ENCODE measurements at regions not wholly inside any gene's neighbourhood (a gene's known extent, or its start where the extent isn't known, plus 50 kb on each side); places are given as distances from the start of the nearest gene placed in this dataset.

DNA sequence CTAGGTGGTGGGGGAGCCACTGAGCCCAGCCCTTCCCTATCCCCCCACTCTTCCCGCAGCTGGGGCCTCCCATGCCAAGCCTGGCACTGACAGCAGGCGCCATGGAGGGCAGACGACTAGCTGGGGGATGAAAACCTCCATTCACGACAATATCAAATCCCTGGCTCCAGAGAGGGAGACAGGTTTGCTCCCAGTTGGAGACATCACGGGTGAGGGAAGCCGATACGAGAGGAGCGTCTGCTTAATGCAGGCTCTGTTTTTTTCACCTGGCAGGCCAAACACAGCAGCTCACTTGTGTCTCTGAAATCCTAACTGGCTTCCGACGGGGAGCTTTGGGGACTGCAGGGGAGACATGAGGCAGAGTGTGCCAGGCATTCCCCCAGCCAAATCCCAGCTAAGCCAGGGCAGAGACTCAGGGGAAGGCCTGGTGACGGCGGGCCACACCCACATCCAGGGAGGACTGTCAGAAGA, 307.4 kb upstream of the ZMIZ1 start:
- Histone ChIP-seq H3F3A (ENCODE audit: low read length, unreplicated experiment) (peaks cover 6% of the 10 kb centered on the region), H2AFZ (ENCODE audit: low read length) (no peak overlapping the region), H3K9me2 (replicated peaks; ENCODE audit: low read length) (no peaks in the 10 kb centered on the region), H3K4me1 (ENCODE audit: insufficient read depth, low read length) (peaks cover 20% of the 10 kb centered on the region), H3K36me3 (ENCODE audit: low read depth, low read length) (no peaks in the 10 kb centered on the region), H3K27me3 (ENCODE audit: low read length) (no peaks in the 10 kb centered on the region), H3K4me2 (ENCODE audit: low read length) (no peak overlapping the region), H4K20me1 (ENCODE audit: low read length) (no peaks in the 10 kb centered on the region), H3K27ac (ENCODE audit: low read length) (no peak overlapping the region), H3K4me3 (ENCODE audit: low read length) (no peak overlapping the region), H3K79me2 (ENCODE audit: low read length) (no peaks in the 10 kb centered on the region), H3K9me3 (ENCODE audit: low read length) (no peaks in the 10 kb centered on the region), H3K9ac (ENCODE audit: low read length) (no peak overlapping the region)
- POLR2A ChIA-PET (ENCODE audit: unreplicated experiment): no interaction called here
- TF ChIP-seq EZH2phosphoT487 (IDR thresholded peaks at IDR 0.05; ENCODE audit: borderline replicate concordance, low read length) (no peak), EZH2 (IDR thresholded peaks at IDR 0.05; ENCODE audit: low read length, unreplicated experiment) (no peak)
- TF ChIP-seq, protein P1, sequence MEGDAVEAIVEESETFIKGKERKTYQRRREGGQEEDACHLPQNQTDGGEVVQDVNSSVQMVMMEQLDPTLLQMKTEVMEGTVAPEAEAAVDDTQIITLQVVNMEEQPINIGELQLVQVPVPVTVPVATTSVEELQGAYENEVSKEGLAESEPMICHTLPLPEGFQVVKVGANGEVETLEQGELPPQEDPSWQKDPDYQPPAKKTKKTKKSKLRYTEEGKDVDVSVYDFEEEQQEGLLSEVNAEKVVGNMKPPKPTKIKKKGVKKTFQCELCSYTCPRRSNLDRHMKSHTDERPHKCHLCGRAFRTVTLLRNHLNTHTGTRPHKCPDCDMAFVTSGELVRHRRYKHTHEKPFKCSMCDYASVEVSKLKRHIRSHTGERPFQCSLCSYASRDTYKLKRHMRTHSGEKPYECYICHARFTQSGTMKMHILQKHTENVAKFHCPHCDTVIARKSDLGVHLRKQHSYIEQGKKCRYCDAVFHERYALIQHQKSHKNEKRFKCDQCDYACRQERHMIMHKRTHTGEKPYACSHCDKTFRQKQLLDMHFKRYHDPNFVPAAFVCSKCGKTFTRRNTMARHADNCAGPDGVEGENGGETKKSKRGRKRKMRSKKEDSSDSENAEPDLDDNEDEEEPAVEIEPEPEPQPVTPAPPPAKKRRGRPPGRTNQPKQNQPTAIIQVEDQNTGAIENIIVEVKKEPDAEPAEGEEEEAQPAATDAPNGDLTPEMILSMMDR (conservative IDR thresholded peaks at IDR 0.05; ENCODE audit: low read depth, low read length): no peak
- DNase-seq: no peak
- CTCF ChIA-PET: no interaction called here
- no TSS peak for BruUV-seq (replicated peaks)
- intact Hi-C loops (cut with micrococcal nuclease): no loop called here
- no peak for ATAC-seq

GRCh38 chr10:78762086-78762630, 306.6 kb upstream of the ZMIZ1 start:
- ChIA-PET POLR2A (ENCODE audit: unreplicated experiment) (interaction anchor here (0.7 kb wide), 2 partner anchors 15 to 1451 kb away, joined by 3 to 4 read pairs; no protein-coding TSS in a partner anchor), CTCF (interaction anchor here (0.5 kb wide), 1 partner anchor 96 kb away, joined by 3 read pairs; no protein-coding TSS in a partner anchor)
- TF ChIP-seq EZH2phosphoT487 (IDR thresholded peaks at IDR 0.05; ENCODE audit: borderline replicate concordance, low read length): no peak
- TF ChIP-seq EZH2 (IDR thresholded peaks at IDR 0.05; ENCODE audit: low read length, unreplicated experiment): no peak
- TF ChIP-seq, protein P1 (conservative IDR thresholded peaks at IDR 0.05; ENCODE audit: low read depth, low read length): no peak
- H3K27me3 ChIP-seq (ENCODE audit: low read length): no peaks in the 10 kb centered on the region
- H3F3A ChIP-seq (ENCODE audit: low read length, unreplicated experiment): peaks cover 3% of the 10 kb centered on the region
- no peaks in the 10 kb centered on the region for H3K36me3 ChIP-seq (ENCODE audit: low read depth, low read length)
- H3K79me2 ChIP-seq (ENCODE audit: low read length): no peaks in the 10 kb centered on the region
- no peaks in the 10 kb centered on the region for H3K9me3 ChIP-seq (ENCODE audit: low read length)
- DNase-seq (no peak), ATAC-seq (no peak)
- no peaks in the 10 kb centered on the region for H3K9me2 ChIP-seq (replicated peaks; ENCODE audit: low read length)
- no peak overlapping the region for H2AFZ ChIP-seq (ENCODE audit: low read length)
- H4K20me1 ChIP-seq (ENCODE audit: low read length): no peaks in the 10 kb centered on the region
- BruUV-seq (replicated peaks): no TSS peak
- H3K9ac ChIP-seq (ENCODE audit: low read length): no peak overlapping the region
- no peak overlapping the region for H3K4me2 ChIP-seq (ENCODE audit: low read length)
- H3K27ac ChIP-seq (ENCODE audit: low read length): no peak overlapping the region
- intact Hi-C loops (cut with micrococcal nuclease): no loop called here
- peaks cover 13% of the 10 kb centered on the region for H3K4me1 ChIP-seq (ENCODE audit: insufficient read depth, low read length)
- H3K4me3 ChIP-seq (ENCODE audit: low read length): no peak overlapping the region

DNA sequence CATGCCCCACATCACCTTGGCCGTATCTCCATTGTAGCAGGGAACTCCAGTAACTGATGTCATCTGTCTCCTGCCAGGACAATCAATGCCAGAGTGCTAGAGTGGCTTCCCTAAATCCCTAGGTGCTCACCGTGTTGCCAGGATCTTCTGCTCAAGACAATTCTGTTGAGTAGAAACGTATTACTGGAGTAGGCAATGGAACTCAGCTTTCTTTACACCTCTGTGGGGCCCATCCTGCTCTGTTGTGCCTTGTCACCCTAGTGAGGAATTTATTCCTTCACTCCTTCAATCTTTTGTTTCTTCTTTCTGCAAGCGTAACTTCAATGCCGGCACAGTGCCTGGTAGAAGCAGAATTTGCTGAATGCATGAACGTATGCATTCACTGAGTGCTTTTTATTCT, 305.5 kb upstream of the ZMIZ1 start:
- intact Hi-C loops (cut with micrococcal nuclease): no loop called here
- POLR2A ChIA-PET (ENCODE audit: unreplicated experiment): no interaction called here
- no peaks in the 10 kb centered on the region for H3K36me3 ChIP-seq (ENCODE audit: low read depth, low read length)
- H3K4me2 ChIP-seq (ENCODE audit: low read length): no peak overlapping the region
- ATAC-seq (no peak), DNase-seq (no peak)
- peaks cover 2% of the 10 kb centered on the region for H3K4me1 ChIP-seq (ENCODE audit: insufficient read depth, low read length)
- no peak overlapping the region for H3K9ac ChIP-seq (ENCODE audit: low read length)
- H3K4me3 ChIP-seq (ENCODE audit: low read length): no peak overlapping the region
- H3K9me2 ChIP-seq (replicated peaks; ENCODE audit: low read length): no peaks in the 10 kb centered on the region
- no peaks in the 10 kb centered on the region for H3K27me3 ChIP-seq (ENCODE audit: low read length)
- H2AFZ ChIP-seq (ENCODE audit: low read length): no peak overlapping the region
- no peaks in the 10 kb centered on the region for H4K20me1 ChIP-seq (ENCODE audit: low read length)
- H3K9me3 ChIP-seq (ENCODE audit: low read length): no peaks in the 10 kb centered on the region
- CTCF ChIA-PET: no interaction called here
- BruUV-seq (replicated peaks): no TSS peak
- no peaks in the 10 kb centered on the region for H3F3A ChIP-seq (ENCODE audit: low read length, unreplicated experiment)
- no peaks in the 10 kb centered on the region for H3K79me2 ChIP-seq (ENCODE audit: low read length)
- H3K27ac ChIP-seq (ENCODE audit: low read length): no peak overlapping the region
- TF ChIP-seq EZH2phosphoT487 (IDR thresholded peaks at IDR 0.05; ENCODE audit: borderline replicate concordance, low read length): no peak
- TF ChIP-seq, protein P1 (conservative IDR thresholded peaks at IDR 0.05; ENCODE audit: low read depth, low read length): no peak
- TF ChIP-seq EZH2 (IDR thresholded peaks at IDR 0.05; ENCODE audit: low read length, unreplicated experiment): no peak

Data from PC-3 (cell line).